MCF 10A (cell line): ENCODE measurements at regions not wholly inside any gene's neighbourhood (a gene's known extent, or its start where the extent isn't known, plus 50 kb on each side); places are given as distances from the start of the nearest gene placed in this dataset.

Experiments
- BruUV-seq: library from RNA; stranded (reverse); fragments of 400-500 nt; replicated peaks from 2 replicates; lab custom pipeline; 2021; lab: Mats Ljungman, UMichigan
- CTCF ChIA-PET: fragments of 300-600 bp; sonication (Branson Sonifier 250); formaldehyde crosslinking; extraction: SDS; loops from one replicate; lab custom pipeline; 2021; ENCODE audit warnings: antibody characterized with exemption, inconsistent platforms; lab: Yijun Ruan, JAX
- POLR2A ChIA-PET: fragments of 300-600, 350-650 bp; sonication (Branson Sonifier 250); formaldehyde crosslinking; extraction: SDS; loops from one replicate; lab custom pipeline; 2020; ENCODE audit warnings: antibody characterized with exemption, inconsistent platforms; lab: Yijun Ruan, JAX
- DNase-seq: peaks from one replicate; pipeline ENCODE4 v3.0.0-alpha.2; 2018; ENCODE audit not compliant: unreplicated experiment
- H3K27ac Mint-ChIP-seq: one replicate; pipeline ENCODE4 v1.8.0; 2022; ENCODE audit warnings: mild to moderate bottlenecking, low read depth, mixed read lengths; ENCODE audit not compliant: unreplicated experiment
- H3K27me3 Mint-ChIP-seq: one replicate; pipeline ENCODE4 v1.8.0; 2022; ENCODE audit warnings: mixed read lengths; ENCODE audit not compliant: insufficient read depth, unreplicated experiment
- H3K36me3 Mint-ChIP-seq: one replicate; pipeline ENCODE4 v1.8.0; 2022; ENCODE audit warnings: mild to moderate bottlenecking, moderate library complexity, mixed read lengths; ENCODE audit not compliant: insufficient read depth, unreplicated experiment
- H3K4me1 Mint-ChIP-seq: one replicate; pipeline ENCODE4 v1.8.0; 2022; ENCODE audit warnings: mixed read lengths; ENCODE audit not compliant: insufficient read depth, unreplicated experiment
- H3K4me3 Mint-ChIP-seq: one replicate; pipeline ENCODE4 v1.8.0; 2022; ENCODE audit warnings: mild to moderate bottlenecking, moderate library complexity, mixed read lengths; ENCODE audit not compliant: unreplicated experiment
- H3K9me3 Mint-ChIP-seq: one replicate; pipeline ENCODE4 v1.8.0; 2022; ENCODE audit warnings: mixed read lengths; ENCODE audit not compliant: unreplicated experiment
- CTCF ChIP-seq: fragments of 200-600 bp; IDR thresholded peaks from one replicate; pipeline ENCODE4 v1.8.0; 2022; ENCODE audit warnings: antibody characterized with exemption, mild to moderate bottlenecking; ENCODE audit not compliant: unreplicated experiment
- intact Hi-C: fragments of 100-400 bp; cut with micrococcal nuclease; formaldehyde crosslinking; loops from 2 replicates; pipeline ENCODE4 v1.14.1; 2022

- POLR2A ChIA-PET, result interaction anchor here (1.0 to 2.2 kb wide), 5 partner anchors 13 to 175 kb away, joined by 3 to 6 read pairs (median 4); no protein-coding TSS in a partner anchor
- Mint-ChIP-seq H3K9me3 (peaks cover 17% of the 10 kb centered on the region), H3K27ac (no peak overlapping the region), H3K36me3 (no peaks in the 10 kb centered on the region), H3K4me1 (peaks cover 9% of the 10 kb centered on the region), H3K27me3 (no peaks in the 10 kb centered on the region), H3K4me3 (no peak overlapping the region)
- no peak for DNase-seq
- CTCF ChIA-PET, result interaction anchor here (0.6 kb wide), 2 partner anchors 154 to 676 kb away, joined by 3 to 4 read pairs; no protein-coding TSS in a partner anchor
- intact Hi-C loops, result no loop called here
- no peak for TF ChIP-seq CTCF
- BruUV-seq, result no TSS peak
Observed at GRCh38 chr13:40096357-40096901, 441.0 kb downstream of the COG6 start.

GRCh38 chr13:40098246-40098645, 442.8 kb downstream of the COG6 start:
- CTCF ChIA-PET, result interaction anchor here (0.6 to 1.6 kb wide), 4 partner anchors 9 to 30 kb away, joined by 3 to 5 read pairs (median 4); no protein-coding TSS in a partner anchor
- DNase-seq, result no peak
- no peak for TF ChIP-seq CTCF
- peaks cover 5% of the 10 kb centered on the region for H3K36me3 Mint-ChIP-seq
- H3K27me3 Mint-ChIP-seq, result no peaks in the 10 kb centered on the region
- BruUV-seq, result no TSS peak
- POLR2A ChIA-PET, result interaction anchor here (1.2 to 2.2 kb wide), 2 partner anchors 11 to 87 kb away, joined by 3 to 6 read pairs; no protein-coding TSS in a partner anchor
- no peak overlapping the region for H3K4me3 Mint-ChIP-seq
- peak overlapping the region; percentile 41 for H3K27ac Mint-ChIP-seq
- H3K4me1 Mint-ChIP-seq, result peaks cover 28% of the 10 kb centered on the region
- peaks cover 17% of the 10 kb centered on the region for H3K9me3 Mint-ChIP-seq
- intact Hi-C loops, result no loop called here

GRCh38 chr13:40101708-40102359, 446.4 kb downstream of the COG6 start:
- intact Hi-C loops, result loop anchor here (2.0 kb wide), 1 partner anchor 563 kb away; no protein-coding TSS in a partner anchor
- peak; percentile 47 for DNase-seq
- no peak for TF ChIP-seq CTCF
- Mint-ChIP-seq H3K4me1 (peaks cover 29% of the 10 kb centered on the region), H3K27me3 (no peaks in the 10 kb centered on the region), H3K27ac (peak overlapping the region; percentile 85), H3K9me3 (peaks cover 24% of the 10 kb centered on the region), H3K36me3 (peaks cover 5% of the 10 kb centered on the region), H3K4me3 (no peak overlapping the region)
- POLR2A ChIA-PET, result interaction anchor here (0.8 to 3.5 kb wide), 13 partner anchors 8 to 171 kb away, joined by 3 to 22 read pairs (median 5); no protein-coding TSS in a partner anchor
- CTCF ChIA-PET, result interaction anchor here (0.6 to 1.4 kb wide), 7 partner anchors 9 to 676 kb away, joined by 3 to 7 read pairs (median 3); no protein-coding TSS in a partner anchor
- BruUV-seq, result no TSS peak

GRCh38 chr13:40102360-40102727, 446.9 kb downstream of the COG6 start:
- peaks cover 5% of the 10 kb centered on the region for H3K36me3 Mint-ChIP-seq
- peaks cover 26% of the 10 kb centered on the region for H3K4me1 Mint-ChIP-seq
- TF ChIP-seq CTCF, result no peak
- ChIA-PET POLR2A (interaction anchor here (0.6 to 3.5 kb wide), 19 partner anchors 8 to 566 kb away, joined by 3 to 22 read pairs (median 4); no protein-coding TSS in a partner anchor), CTCF (interaction anchor here (0.7 to 1.4 kb wide), 5 partner anchors 9 to 584 kb away, joined by 3 to 7 read pairs (median 4); no protein-coding TSS in a partner anchor)
- H3K27ac Mint-ChIP-seq, result peak overlapping the region; percentile 85
- TSS peak; percentile 95 for BruUV-seq
- intact Hi-C loops, result loop anchor here (2.0 kb wide), 1 partner anchor 562 kb away; no protein-coding TSS in a partner anchor
- peaks cover 24% of the 10 kb centered on the region for H3K9me3 Mint-ChIP-seq
- DNase-seq, result no peak
- H3K4me3 Mint-ChIP-seq, result no peak overlapping the region
- no peaks in the 10 kb centered on the region for H3K27me3 Mint-ChIP-seq
